SH-SY5Y (cell line): ENCODE measurements at regions not wholly inside any gene's neighbourhood (a gene's known extent, or its start where the extent isn't known, plus 50 kb on each side); places are given as distances from the start of the nearest gene placed in this dataset.

Experiments used
- GATA2 ChIP-seq: IDR thresholded peaks from 2 replicates; pipeline ENCODE4 v1.6.1; 2011; ENCODE audit warnings: mild to moderate bottlenecking, low read depth, low read length
- GATA3 ChIP-seq: IDR thresholded peaks from 2 replicates; pipeline ENCODE4 v1.6.1; 2011; ENCODE audit warnings: low read depth, mild to moderate bottlenecking, low read length, moderate library complexity

DNA sequence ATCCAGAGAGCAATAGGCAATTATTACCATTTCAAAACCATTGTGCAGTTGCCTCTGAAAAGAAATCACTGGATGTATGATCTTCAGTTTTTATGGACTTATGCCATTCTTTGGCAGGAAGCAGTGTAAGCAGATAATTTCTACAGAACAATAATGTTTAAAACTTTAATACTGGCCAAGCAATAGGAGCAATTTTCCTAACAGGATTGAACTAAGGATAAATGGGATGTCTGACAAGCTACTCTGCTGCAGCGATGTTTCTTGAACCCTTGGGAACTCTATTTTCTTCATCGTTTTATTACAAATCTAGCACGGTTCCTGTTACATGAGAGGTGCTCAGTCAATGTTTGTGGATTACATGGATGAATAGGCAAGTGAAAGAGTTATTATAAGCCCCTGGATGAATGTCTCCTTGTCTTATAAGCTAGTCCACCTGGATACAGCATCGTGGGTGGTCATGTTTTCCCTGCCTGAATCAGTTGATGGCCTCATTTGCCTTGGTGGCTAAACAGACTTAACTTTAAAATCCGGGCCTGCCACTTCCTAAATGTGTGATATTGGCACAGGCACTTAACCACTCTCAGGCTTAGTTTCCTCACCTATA is 68.2 kb upstream of the MDM1 start:
- no peak for TF ChIP-seq GATA3
- TF ChIP-seq GATA2, result no peak
